DMS 273 (cell line): ENCODE measurements at regions not wholly inside any gene's neighbourhood (a gene's known extent, or its start where the extent isn't known, plus 50 kb on each side); places are given as distances from the start of the nearest gene placed in this dataset.
"Not testable (repeated sequence)": the region's sequence is repeated elsewhere in the genome, so short reads cannot be mapped to it uniquely, and the experiment has no call there.

Experiments used
- DNase-seq: peaks from one replicate; lab custom pipeline; 2025; ENCODE audit not compliant: unreplicated experiment; lab: John Stamatoyannopoulos, UW

DNA sequence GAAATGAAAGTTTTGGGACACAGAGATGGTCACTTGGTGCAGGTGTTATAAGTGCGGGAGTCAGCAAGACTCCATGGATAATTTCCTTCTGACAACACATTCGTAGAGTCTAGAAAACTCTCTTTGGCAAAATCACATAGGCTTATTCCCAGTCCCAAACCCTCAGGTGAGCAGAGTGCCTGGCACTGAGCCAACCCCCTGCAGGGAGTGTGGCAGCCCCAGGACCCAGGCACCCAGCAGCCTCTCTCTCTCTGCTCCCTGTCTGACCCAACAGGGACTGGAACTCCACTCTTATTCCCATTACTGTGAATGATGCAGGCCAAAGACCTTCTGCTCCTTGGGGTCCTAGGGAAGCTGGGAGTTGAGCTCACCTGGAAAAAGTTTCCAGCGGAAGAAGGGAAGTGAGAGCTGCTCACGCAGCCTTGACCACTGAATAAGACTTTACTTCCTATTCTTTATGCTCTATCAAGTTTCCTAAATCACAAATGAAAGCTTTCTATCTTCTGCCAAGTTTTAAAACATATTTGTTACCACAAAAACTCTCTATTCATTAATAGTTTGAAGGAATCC is 132.6 kb upstream of the ETV3 start:
- DNase-seq, result no peak

DNA sequence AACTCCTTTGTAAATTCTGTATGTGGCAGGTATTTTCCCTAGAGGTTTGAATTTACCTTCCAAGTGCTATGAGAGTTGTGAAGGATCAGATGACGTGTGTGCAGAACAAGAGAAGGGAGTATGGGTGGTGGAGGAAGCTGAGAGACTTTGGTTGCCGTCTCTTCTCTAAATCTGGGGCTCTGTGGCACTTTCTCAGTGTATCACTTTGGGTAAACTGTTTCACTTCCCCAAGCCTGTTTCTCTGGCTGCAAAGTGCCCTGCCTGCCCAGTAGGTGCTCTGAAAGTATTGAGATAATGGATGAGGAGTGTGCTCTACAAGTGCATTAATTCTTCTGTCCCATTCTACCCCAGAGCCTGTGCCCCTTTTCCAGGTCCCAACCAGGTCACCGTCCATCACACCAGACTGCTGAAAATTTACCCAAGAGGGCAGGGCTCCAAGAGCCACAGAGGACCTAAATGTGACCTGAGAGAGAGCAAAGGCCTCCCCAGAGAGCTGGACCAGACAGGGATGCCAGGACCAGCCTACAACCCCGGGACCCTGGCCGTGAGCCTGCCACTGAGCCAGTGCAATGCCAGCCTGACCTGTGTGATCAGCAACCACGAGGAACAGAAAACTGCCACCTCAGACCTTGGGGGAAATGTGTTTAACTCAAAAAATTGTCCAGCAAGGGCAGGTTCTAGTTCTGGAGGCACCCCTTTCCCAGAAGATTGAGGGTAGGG is 131.6 kb upstream of the ETV3 start:
- DNase-seq, result no peak

DNA sequence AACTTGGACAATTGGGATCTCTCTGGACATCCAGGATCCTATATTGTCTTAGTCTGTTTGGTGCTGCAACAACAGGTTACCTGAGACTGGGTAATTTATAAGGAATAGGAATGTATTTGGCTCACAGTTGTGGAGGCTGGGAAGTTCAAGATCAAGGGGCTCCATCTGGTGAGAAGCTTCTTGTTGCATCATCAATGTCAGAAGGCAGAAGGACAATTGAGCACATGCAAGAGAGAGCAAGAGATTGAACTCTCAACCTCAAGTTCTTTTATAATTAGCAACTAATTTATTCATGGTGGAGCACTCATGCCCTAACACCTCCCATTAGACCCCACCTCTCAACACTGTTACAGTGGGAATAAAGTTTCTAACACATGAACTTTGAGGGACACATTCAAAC is 124.7 kb upstream of the ETV3 start:
- no peak for DNase-seq

DNA sequence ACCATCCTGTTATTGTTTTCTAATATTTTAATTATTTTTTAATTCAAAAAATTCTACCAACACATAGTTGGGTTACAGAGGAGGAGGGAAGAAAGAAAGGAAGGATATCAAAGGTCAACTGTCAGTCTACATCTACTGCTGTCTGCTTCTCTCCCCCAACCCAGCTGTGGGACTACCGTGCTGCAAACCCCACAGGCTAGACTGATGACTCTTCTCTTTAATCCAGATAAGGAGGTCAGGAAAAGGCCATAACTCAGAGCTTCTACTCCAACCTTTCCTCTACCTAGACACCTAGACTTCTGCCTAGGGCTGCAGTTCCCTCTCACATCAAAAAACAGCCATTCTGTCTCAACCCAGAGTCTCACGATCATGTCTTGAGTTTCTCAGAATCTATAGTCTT is 124.2 kb upstream of the ETV3 start:
- no peak for DNase-seq

DNA sequence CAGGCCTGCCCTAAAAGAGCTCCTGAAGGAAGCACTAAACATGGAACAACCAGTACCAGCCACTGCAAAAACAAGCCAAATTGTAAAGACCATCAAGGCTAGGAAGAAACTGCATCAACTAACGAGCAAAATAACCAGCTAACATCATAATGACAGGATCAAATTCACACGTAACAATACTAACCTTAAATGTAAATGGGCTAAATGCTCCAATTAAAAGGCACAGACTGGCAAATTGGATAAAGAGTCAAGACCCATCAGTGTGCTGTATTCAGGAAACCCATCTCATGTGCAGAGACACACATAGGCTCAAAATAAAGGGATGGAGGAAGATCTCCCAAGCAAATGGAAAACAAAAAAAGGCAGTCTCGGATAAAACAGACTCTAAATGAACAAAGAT is 117.7 kb upstream of the ETV3 start:
- DNase-seq, result not testable (repeated sequence)

DNA sequence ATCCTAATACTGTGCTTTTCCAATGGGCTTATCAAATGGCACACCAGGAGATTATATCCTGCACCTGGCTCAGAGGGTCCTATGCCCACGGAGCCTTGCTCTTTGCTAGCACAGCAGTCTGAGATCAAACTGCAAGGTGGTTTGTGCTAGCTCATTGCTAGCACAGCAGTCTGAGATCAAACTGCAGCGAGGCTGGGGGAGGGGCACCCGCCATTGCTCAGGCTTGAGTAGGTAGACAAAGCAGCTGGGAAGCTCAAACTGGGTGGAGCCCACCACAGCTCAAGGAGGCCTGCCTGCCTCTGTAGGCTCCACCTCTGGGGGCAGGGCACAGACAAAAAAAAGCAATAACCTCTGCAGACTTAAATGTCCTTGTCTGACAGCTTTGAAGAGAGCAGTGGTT is 116.0 kb upstream of the ETV3 start:
- not testable (repeated sequence) for DNase-seq

DNA sequence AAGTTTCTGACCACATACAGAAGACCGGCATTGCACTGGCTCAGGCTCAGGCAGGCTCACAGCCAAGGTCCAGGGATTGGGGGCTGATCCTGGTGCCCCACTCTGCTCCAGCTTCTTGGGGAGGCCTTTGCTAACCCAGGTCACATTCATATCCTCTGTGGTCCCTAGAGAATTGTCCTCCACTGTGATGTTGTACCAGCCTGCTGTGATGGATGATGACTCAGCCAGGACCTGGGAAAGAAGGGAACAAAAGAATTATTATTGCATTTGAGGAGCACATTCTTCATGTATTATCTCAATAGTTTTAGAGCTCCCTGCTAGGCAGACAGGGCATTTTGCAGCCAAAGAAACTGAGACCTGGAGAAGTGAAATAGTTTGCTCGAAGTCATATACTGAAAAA is 114.3 kb upstream of the ETV3 start:
- no peak for DNase-seq

DNA sequence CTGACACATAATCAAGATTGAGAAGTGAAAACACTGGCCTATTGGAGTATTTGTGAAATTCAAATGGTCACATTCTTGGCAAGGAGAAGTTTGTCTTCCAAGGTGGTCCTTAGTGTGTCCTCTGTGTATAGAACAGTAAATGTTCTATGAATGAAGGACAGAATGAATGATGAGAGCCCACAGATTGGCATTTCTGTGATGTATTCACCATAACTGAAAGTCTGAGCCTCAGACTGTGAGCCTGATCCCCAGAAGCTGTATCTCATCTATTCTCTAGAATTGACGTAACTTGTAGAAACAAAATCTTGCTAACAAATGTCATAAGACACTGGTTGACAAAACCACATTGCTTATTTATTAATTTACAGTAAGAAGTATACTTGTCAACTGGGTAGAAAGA is 111.5 kb upstream of the ETV3 start:
- DNase-seq, result no peak

DNA sequence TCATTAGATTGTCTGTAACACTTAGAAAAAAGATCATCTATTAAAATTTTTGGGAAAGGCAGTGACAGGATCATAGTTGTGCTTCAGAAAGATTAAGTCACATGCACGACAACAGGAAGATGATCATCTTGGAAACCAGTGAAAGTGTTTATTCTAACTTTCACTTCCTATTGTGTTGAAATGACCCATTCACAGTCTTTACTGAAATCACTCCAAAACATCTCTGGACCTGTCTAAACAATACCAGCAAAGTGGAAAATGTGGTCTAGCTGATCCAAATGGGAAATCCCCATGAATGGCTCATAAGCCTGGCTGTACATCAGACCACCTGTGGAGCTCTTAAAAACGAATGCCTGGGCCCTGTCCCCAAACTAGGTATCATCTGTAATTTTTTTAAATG is 111.1 kb upstream of the ETV3 start:
- DNase-seq, result no peak

DNA sequence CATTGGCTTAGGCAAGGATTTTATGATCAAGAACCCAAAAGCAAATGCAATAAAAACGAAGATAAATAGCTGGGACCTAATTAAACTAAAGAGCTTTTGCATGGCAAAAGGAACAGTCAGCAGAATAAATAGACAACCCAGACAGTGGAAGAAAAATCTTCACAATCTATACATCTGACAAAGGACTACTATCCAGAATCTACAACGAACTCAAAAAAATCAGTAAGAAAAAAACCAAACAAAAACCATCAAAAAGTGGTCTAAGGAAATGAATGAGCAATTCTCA is 109.5 kb upstream of the ETV3 start:
- DNase-seq, result not testable (repeated sequence)

DNA sequence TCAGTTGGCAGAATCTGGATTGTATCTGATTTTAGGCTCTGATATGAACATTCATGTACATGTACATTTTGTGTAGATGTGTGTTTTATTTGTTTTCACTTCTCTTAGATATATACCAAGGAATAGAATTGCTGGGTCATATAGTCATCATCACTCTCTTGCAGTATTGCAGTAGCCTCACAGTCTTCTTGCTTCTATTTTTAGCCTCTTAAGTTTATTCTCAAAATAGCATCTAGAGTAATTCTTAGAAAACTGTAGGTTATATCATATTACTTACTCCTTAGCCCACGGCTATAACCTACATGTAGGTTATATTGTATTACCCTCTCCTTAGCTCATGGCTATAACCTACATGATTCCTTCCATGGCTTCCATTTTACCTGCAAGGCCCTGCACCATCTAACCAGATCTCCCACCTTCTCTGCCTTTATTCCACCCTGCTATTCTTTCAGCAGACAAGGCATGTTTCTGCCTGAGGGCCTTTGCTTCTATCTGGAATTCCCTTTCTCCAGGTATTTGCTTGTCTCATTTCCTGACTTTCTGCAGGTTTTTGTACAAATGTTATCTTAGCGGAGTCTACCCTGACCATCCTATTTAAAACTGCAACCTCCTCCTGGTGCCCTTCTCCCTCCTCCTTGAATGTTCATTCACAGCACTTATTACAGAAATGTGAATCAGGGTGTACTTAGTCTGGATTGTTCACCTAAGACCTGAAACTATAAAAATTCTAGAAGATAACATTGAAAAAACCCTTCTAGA is 109.0 kb upstream of the ETV3 start:
- no peak for DNase-seq

DNA sequence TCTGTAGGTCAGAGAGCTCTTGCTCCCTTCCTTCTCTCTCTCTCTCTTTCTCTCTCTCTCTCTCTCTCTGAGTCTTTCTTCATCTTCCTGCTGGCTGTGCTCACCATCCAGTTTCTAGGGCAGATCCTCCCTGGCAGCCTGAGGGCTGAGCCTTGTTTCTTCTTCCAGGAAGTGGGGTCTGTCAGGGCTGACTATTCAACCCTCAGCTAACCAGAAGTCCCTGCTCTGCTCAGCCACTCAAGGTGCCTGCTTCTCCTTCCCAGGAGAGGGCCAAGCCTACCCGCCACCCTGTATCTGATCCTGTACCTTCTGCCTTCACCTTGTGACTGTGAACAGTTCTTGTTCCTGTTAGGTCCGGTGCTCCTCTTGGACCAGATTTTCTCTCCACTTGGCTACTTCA is 107.6 kb upstream of the ETV3 start:
- no peak for DNase-seq

DNA sequence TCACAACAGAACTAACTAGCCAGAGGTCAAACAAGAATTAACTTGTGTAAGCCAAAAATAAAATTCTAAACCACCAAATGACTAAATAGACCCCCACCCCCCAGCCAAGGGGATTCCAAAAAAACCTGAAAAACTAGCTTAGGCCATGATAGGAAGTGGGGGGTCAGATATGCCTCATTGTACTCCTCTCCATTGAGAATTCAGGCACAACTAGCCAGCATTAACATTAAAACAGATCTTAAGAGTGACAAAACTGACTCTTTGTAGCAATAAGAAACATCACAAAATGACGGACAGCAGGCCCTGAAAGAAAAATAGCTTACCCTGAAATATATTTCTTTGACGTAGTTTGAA is 103.0 kb upstream of the ETV3 start:
- no peak for DNase-seq

DNA sequence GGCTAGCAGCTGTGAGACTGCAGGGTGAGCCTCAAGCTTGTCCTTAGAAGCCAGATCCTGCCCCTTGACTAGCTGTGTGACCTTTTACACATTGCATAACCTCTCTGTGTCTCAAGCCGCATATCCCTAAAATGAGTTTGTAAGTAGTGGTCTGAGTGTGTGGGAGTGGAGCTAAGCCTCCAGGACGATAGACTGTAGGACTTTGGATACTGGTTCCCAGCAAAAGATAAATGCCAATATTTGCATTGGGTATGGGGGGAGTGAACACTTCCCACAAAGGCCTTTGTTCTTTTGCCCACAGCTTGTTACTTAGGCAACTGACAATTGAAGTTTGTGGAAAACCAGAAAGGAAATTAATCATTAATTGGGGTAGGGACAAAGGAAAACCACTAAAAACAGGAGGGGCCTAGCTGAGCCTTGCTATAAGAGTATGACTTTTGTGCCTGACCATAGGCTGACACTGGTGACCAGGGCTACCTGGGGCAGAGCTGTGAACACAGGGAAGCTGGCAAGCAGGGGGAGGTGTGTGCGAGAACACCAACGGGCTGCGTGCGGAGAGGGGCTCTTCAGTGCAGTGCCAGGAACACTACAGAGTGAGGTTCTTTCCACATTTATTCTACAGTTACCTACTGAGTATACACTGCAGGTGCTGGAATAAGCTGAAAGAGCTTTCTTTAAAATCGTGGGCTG is 102.4 kb upstream of the ETV3 start:
- no peak for DNase-seq

DNA sequence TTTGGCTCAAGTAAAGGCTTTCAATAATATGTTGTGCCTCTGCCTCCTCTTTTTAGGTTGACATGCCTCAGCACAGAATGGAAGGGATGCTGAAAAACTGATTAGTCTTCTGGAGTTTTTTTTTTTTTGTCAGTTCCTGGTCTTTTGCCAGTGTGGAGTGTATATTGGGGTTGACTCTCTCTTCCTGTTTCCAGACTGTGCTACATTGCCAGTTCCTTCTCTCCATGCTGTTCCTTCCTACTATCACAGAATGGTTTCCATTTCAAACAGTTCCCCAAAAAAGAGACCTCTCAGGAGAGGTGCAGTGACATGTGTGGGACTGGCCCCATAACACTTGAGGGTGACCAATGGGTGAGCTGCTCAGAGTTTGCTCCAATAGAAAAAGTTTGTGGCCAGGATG is 101.7 kb upstream of the ETV3 start:
- DNase-seq, result no peak

DNA sequence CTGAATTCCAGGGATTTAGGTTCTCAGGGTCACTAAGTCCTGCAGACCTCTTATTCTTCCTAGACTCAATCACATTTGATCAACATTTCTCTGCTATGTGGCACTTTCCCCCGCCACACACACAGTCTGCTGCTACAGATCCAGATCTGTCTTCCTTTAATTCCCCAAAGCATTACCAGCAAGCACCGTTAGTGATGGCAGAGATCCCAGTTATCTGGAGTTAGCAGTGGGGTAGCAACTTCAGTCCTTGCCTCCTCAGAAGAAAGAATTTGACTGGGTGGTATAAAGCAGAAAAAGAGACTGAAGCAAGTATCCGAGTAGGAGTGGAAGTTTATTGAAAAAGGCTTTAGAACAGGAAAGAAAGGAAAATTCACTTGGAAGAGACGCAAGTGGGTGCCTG is 100.4 kb upstream of the ETV3 start:
- DNase-seq, result no peak

DNA sequence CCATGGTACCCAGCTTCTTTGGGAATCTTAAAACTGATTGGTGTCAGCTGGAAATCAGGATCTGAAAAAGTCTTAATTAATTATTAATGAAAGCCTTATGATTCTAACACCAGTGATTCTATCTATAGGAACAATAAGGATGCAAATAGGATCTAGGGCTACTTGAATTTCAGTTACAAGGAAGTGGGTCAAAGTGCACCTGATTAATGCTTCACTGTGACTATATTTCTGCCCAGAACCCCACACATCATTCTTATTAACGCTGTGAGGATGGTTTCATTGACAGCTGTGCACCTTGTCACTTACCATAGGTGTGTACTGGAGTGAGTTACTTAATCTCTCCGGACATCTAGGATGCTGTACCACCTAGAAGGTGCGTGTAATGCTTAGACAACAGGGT is 99.8 kb upstream of the ETV3 start:
- DNase-seq, result no peak

DNA sequence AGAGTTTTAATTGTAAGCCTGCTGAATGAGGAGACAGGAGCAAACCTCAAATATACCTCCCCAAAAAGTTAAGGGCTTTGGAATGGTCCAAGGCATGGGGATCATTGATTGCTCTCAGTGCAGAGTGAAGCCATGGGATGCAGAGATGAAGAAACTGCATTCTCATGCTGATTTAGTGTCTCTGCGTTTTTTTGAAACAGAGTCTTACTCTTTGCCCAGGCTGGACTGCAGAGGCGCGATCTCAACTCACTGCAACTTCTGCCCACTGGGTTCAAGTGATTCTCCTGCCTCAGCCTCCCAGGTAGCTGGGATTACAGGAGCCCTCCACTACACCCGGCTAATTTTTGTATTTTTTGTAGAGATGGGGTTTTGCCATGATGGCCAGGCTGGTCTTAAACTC is 99.3 kb upstream of the ETV3 start:
- no peak for DNase-seq

DNA sequence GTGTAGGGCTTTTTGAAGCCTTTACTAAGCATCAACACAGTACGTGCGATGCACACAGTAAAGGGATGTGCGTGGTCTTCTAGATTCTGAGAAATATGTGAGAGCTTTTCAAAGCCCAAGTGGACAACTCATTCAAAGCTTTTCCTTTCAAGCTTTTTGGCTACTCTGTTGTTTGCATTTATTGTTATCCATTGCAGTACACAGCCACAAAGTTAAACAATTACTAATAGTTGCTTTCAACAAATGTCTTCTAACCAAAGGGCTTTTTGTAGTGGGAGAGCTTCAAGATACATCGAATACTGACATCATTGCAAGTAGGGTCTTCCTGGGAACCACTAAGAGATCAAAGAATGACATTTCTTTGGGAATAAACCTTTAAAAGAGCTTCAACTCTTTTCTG is 97.9 kb upstream of the ETV3 start:
- no peak for DNase-seq

DNA sequence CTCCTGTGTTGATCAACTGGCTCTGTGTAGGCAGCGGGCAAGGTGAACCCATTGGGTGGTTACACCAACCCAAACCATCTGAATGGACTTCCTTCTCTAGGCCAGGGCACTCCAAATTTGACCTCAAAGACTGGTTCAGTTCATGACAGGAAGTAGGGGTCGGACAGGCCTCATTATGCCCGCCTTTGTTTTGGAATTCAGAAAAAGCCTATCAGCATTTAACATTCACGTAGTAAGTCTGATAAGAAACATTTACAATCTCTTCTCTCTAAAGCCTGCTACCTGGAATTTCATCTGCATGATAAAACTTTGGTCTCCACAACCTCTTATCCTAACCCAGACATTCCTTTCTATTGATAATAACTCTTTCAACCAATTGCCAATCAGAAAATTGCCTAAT is 97.1 kb upstream of the ETV3 start:
- DNase-seq, result no peak

DNA sequence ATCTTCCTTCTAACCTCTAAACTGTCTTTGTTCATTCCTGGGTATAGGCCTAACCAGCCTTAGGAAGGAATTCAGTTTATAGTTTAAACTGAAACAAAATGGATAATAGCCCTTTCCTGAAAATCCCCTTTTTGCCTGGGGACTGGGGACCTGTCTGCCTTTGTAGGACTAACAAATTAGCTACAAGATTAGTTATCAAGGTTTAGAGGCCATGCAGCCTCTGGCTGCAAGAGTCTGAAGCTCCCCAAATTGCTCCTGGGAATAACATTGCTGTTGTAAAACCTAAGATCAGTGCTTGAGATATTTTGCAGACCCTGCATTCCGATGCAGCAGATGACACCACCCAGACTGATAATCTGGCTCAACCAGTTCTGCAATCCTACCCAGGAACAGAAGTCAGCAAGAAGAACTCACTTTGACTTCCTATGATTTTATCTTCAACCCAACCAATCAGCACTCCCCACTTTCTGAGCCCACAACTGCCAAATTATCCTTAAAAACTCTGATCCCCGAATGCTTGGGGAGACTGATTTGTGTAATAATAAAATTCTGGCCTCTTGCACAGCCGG is 96.6 kb upstream of the ETV3 start:
- no peak for DNase-seq

DNA sequence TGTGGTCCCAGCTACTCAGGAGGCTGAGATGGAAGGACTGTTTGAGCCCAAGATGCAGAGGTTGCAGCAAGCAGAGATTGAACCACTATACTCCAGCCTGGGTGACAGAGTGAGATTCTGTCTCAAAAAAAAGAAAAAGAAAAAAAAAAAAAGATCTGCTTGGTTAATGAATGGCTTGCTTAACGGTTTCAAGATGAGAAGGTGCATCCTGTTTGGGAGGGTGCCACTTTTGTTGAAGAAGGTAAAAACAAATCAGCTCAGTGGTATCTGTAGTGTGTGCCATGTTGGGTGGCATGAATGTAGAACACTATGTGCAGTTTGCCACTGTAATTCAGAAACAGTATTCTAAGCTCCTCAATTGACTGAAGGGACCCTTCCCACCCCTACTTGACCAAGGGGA is 94.9 kb upstream of the ETV3 start:
- no peak for DNase-seq
